GM04503 (cell line): ENCODE measurements at regions not wholly inside any gene's neighbourhood (a gene's known extent, or its start where the extent isn't known, plus 50 kb on each side); places are given as distances from the start of the nearest gene placed in this dataset.
"Not testable (repeated sequence)": the region's sequence is repeated elsewhere in the genome, so short reads cannot be mapped to it uniquely, and the experiment has no call there.

Experiments
- DNase-seq: peaks from one replicate; pipeline ENCODE4 v3.0.0-alpha.2; 2012; ENCODE audit warnings: low read depth

- DNase-seq = no peak
These were observed 76.4 kb upstream of the TBL1X start for GRCh38 chrX:9388450-9388849.

GRCh38 chrX:9390121-9390520 is 74.7 kb upstream of the TBL1X start:
- no peak for DNase-seq

- no peak for DNase-seq
These were observed 74.0 kb upstream of the TBL1X start for GRCh38 chrX:9390693-9391368.

GRCh38 chrX:9392445-9392844 is 72.4 kb upstream of the TBL1X start:
- DNase-seq = no peak

- DNase-seq = no peak
These were observed 71.3 kb upstream of the TBL1X start for GRCh38 chrX:9393571-9393970.

GRCh38 chrX:9394212-9394611 is 70.6 kb upstream of the TBL1X start:
- no peak for DNase-seq

GRCh38 chrX:9396930-9397329 is 67.9 kb upstream of the TBL1X start:
- DNase-seq = no peak

GRCh38 chrX:9401051-9401450 is 63.8 kb upstream of the TBL1X start:
- no peak for DNase-seq

- no peak for DNase-seq
These were observed 61.5 kb upstream of the TBL1X start for GRCh38 chrX:9403374-9403773.

- not testable (repeated sequence) for DNase-seq
These were observed 59.2 kb upstream of the TBL1X start for GRCh38 chrX:9405635-9406034.

- DNase-seq = not testable (repeated sequence)
These were observed 54.0 kb upstream of the TBL1X start for GRCh38 chrX:9410889-9411288.

GRCh38 chrX:9411682-9412081 is 53.2 kb upstream of the TBL1X start:
- DNase-seq = not testable (repeated sequence)

- DNase-seq = no peak
These were observed 50.4 kb upstream of the TBL1X start for GRCh38 chrX:9414416-9414815.
